Stimulated activated CD8-positive, alpha-beta memory T cell treated with anti-CD3 and anti-CD28 coated beads, Interleukin-7, amount 100 ng/mL, for 48 hours (primary cell): ENCODE measurements at regions not wholly inside any gene's neighbourhood (a gene's known extent, or its start where the extent isn't known, plus 50 kb on each side); places are given as distances from the start of the nearest gene placed in this dataset.
"Not testable (repeated sequence)": the region's sequence is repeated elsewhere in the genome, so short reads cannot be mapped to it uniquely, and the experiment has no call there.

ENCODE experiments used
- DNase-seq, 2 donors: peaks; one replicate each; pipeline ENCODE4 v3.0.0-alpha.2; 2020; ENCODE audit warnings: low read depth in 1 of 2; ENCODE audit errors: extremely low read depth in 1 of 2

GRCh38 chr16:18263046-18263445 lies 73.5 kb downstream of the NPIPA8 start:
- DNase-seq = not testable (repeated sequence)

GRCh38 chr16:18261848-18262247 lies 74.7 kb downstream of the NPIPA8 start:
- DNase-seq = not testable (repeated sequence)

DNA sequence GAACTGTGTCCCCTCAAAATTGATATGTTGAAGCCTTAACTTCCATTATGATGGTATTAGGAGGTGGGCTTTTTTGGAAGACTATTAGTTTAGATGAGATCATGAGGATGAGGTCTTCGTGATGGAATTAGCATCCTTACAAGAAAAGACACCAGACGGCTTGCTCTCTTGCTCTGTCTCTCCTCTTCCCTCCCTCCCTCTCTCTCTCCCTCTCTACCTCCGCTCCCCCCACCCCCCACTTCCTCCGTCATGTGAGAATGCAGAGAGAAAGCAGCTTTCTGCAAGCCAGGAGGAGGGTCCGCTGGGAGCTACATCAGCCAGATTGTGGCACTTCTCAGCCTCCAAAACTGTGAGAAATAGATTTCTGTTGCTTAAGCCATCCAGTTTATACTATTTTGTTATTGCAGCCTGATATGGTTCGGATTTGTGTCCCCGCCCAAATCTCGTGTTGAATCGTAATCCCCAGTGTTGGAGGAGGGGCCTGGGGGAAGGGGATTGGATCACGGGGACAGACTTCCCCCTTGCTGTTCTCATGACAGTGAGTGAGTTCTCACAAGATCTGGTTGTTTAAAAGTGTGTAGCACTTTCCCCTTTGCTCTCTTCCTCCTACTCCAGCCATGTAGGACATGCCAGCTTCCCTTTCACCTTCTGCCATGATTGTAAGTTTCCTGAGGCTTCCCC lies 76.9 kb downstream of the NPIPA8 start:
- not testable (repeated sequence) for DNase-seq

GRCh38 chr16:18252943-18253342 lies 83.6 kb downstream of the NPIPA8 start:
- DNase-seq = not testable (repeated sequence)

DNA sequence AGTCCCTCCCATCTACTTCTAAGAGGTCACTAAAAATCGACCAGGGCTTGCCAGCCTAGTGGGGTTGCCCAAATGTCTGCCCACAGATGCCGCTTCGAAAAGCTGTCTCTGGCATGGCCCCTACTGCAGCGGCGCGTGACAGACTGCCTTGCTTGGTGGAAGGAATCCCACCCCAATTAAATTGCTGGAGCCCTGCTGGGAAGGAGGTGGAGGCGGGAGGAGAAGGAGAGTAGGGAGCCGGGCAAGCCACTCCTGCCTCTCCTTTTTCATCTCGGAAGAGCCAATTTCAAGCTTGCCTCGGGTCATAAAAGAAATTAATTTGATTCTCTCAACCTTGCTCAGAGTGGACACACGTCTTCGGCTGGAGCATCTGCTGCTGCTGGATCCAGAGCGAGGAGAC lies 106.0 kb downstream of the NPIPA8 start:
- DNase-seq = not testable (repeated sequence)

- DNase-seq = not testable (repeated sequence)
These were observed 114.2 kb downstream of the NPIPA8 start for GRCh38 chr16:18222054-18223009.

GRCh38 chr16:18217741-18218140 lies 118.8 kb downstream of the NPIPA8 start:
- not testable (repeated sequence) for DNase-seq

DNA sequence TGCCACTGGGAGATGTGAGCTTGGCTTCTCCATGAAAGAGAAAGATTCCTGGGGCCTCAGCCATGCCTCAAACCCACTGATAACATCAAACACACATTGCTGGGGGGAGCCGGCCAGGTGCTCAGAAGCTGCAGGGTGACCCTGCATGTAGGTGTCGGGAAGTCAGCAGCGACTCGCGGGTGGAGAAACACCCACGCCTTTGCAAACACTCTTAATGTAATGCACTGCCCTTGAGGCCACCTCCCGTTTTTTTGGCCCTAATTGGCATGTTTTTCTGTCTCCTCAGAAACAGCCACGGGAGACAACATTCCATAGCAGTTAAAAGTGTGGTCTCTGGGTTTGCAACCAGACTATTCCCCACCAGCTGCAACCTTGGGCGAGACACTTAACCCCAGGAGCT lies 119.7 kb downstream of the NPIPA8 start:
- DNase-seq = not testable (repeated sequence)

DNA sequence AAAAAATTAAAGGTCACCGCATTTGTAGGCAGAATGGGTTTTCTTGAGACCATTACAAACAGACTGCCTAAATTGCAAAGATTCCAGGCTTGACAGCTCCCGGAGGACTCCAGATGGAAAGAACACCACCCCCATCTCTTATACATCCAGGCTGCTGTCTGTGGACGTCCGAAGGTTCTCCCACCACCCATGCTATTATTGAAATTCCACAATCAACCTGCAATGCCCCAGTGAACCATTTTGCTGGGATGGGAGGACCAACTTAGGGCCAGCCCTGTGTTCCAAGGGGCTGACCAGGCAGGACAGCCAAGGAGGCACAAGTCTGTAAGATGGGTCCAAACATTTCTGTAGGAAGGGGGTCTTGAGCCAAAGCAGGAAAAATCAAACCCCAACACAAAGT lies 122.7 kb downstream of the NPIPA8 start:
- DNase-seq = not testable (repeated sequence)

DNA sequence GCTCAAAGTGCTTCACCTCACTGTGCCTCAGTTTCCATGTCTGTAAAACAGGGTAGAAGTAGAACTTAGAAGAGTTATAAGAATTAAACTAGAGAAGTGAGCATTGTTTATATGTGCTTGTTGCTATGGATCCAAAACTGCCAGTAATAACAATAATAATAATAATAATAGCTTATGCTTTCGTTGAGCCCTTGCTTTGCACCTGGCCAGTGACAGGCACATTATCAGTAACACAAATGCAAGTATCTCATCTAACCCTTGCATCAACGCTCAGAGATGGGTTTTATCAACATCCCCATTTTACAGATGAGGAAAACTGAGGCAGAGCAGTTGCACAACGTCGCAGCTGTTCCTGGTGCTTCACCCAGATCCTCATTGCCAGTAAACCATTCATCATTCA lies 125.0 kb downstream of the NPIPA8 start:
- not testable (repeated sequence) for DNase-seq

DNA sequence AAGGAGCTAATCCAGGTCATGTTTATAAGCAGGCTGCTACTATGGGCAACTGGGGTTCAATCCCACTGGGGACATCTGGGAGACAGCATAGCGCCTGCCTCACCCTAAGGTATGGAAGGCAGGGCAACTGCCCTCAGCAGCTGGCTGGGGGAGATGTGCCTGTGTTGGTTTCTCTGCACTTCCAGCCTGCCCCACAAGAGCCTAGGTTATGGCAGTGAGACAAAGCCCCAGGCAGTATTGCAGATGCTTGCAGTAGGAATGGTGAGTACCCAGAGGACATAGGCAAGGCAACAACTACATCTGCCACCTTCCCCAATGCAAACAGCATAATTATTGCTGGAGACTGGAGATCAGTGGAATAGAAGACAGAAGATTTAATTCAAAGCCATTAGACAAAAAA lies 131.8 kb downstream of the NPIPA8 start:
- DNase-seq = not testable (repeated sequence)

DNA sequence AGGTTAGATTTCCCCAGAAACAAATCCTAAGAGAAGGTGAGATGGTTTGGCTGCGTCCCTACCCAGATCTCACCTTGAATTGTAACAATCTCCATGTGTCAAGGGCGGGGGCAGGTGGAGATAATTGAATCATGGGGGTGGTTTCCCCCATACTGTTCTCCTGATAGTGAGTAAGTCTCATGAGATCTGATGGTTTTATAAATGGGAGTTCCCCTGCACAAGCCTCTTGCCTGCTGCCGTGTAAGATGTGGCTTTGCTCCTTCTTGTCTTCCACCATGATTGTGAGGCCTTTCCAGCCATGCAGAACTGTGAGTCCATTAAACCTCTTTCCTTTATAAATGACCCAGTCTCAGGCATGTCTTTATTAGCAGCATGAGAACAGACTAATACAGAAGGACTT lies 132.2 kb downstream of the NPIPA8 start:
- DNase-seq = not testable (repeated sequence)

DNA sequence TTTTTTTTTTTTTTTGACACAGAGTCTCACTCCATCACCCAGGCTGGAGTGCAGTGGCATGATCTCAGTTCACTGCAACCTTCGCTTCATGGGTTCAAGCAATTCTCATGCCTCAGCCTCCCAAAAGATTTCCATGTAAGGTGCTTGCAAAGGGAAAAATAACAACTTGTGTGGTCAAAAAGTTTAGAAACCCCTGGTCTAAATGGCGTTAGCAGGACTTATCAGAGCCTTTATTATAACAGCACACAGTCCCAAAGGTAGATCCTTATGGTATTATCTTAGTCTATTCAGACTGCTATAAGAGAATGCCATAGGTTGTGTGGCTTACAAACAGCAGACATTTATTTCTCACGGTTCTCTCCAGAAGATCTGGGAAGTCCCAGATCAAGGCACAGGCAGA lies 135.0 kb downstream of the NPIPA8 start:
- DNase-seq = not testable (repeated sequence)

GRCh38 chr16:18192389-18192788 lies 144.1 kb downstream of the NPIPA8 start:
- DNase-seq = not testable (repeated sequence)

- not testable (repeated sequence) for DNase-seq
These were observed 146.4 kb downstream of the NPIPA8 start for GRCh38 chr16:18190179-18190578.

DNA sequence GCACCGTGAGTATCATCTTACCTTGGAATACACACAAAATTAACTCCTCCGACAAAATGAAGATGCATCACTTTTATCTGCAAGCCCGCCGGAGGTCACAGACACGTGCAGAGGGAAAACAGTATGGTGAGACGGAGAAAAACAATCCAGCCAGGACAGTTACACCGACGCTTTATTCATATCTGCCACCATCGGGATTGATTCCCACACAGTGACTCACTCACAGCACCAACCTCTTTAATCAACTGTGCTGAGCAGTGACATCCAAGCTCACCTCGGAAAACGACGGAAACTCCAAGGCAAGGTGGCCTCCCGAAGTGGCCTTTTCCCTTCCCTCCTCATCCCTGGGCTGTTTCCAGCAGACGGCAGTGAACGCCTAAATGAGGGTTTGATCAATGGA lies 151.8 kb downstream of the NPIPA8 start:
- DNase-seq = not testable (repeated sequence)

GRCh38 chr16:18181028-18181427 lies 155.5 kb downstream of the NPIPA8 start:
- DNase-seq = not testable (repeated sequence)

- DNase-seq = not testable (repeated sequence)
These were observed 162.5 kb downstream of the NPIPA8 start for GRCh38 chr16:18173945-18174497.

GRCh38 chr16:18162293-18162692 lies 174.2 kb downstream of the NPIPA8 start:
- DNase-seq = not testable (repeated sequence)

GRCh38 chr16:18161224-18161623 lies 175.3 kb downstream of the NPIPA8 start:
- DNase-seq = not testable (repeated sequence)

DNA sequence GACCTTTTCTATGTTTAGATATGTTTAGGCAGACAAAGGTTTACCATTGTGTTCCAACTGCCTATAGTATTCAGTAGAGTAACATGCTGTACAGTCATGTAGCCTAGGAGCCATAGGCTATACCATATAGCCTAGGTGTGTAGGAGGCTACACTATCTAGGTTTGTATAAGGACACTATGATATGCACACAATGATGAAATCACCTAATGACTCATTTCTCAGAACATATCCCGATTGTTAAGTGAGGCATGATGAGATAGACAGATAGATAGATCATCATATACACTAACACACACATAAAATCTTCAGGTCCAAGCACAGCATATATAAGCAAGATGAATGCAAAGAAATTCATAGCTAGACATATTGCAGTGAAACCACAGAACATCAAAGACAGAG lies 177.4 kb downstream of the NPIPA8 start:
- DNase-seq = not testable (repeated sequence)
